ENCODE measurements at regions not wholly inside any gene's neighbourhood (a gene's known extent, or its start where the extent isn't known, plus 50 kb on each side); places are given as distances from the start of the nearest gene placed in this dataset.
"Not testable (repeated sequence)": the region's sequence is repeated elsewhere in the genome, so short reads cannot be mapped to it uniquely, and the experiment has no call there.

GRCh38 chr10:9215121-9215520 lies 1160.6 kb downstream of the GATA3 start:
- no peak for FAIRE-seq
- DNase-seq (ENCODE audit: insufficient read length, low spot score), result no peak

GRCh38 chr10:9219860-9220259 lies 1165.4 kb downstream of the GATA3 start:
- FAIRE-seq, result no peak

GRCh38 chr10:9222917-9223316 lies 1168.4 kb downstream of the GATA3 start:
- DNase-seq (ENCODE audit: insufficient read length, low spot score), result no peak
- FAIRE-seq, result no peak

More at GRCh38 chr10:9219860-9220259, 1165.4 kb downstream of the GATA3 start:
- DNase-seq (ENCODE audit: insufficient read length, low spot score), result no peak

- DNase-seq (ENCODE audit: insufficient read length, low spot score) (no peak), FAIRE-seq (no peak)
These were observed 1173.3 kb downstream of the GATA3 start for GRCh38 chr10:9227679-9228365.

GRCh38 chr10:9228771-9229170 lies 1174.3 kb downstream of the GATA3 start:
- FAIRE-seq (no peak), DNase-seq (ENCODE audit: insufficient read length, low spot score) (no peak)

- DNase-seq (ENCODE audit: insufficient read length, low spot score) (no peak), FAIRE-seq (no peak)
These were observed 1175.3 kb downstream of the GATA3 start for GRCh38 chr10:9229702-9230244.

GRCh38 chr10:9230625-9231024 lies 1176.1 kb downstream of the GATA3 start:
- no peak for FAIRE-seq
- no peak for DNase-seq (ENCODE audit: insufficient read length, low spot score)

GRCh38 chr10:9234191-9234590 lies 1179.7 kb downstream of the GATA3 start:
- no peak for FAIRE-seq
- no peak for DNase-seq (ENCODE audit: insufficient read length, low spot score)

GRCh38 chr10:9238041-9238440 lies 1183.6 kb downstream of the GATA3 start:
- DNase-seq (ENCODE audit: insufficient read length, low spot score) (no peak), FAIRE-seq (no peak)

- FAIRE-seq, result no peak
- no peak for DNase-seq (ENCODE audit: insufficient read length, low spot score)
These were observed 1184.8 kb downstream of the GATA3 start for GRCh38 chr10:9239298-9239697.

GRCh38 chr10:9243941-9244411 lies 1189.5 kb downstream of the GATA3 start:
- FAIRE-seq (no peak), DNase-seq (ENCODE audit: insufficient read length, low spot score) (no peak)

- DNase-seq (ENCODE audit: insufficient read length, low spot score) (no peak), FAIRE-seq (no peak)
These were observed 1190.4 kb downstream of the GATA3 start for GRCh38 chr10:9244864-9245263.

- FAIRE-seq (no peak), DNase-seq (ENCODE audit: insufficient read length, low spot score) (no peak)
These were observed 1198.6 kb downstream of the GATA3 start for GRCh38 chr10:9253121-9253520.

GRCh38 chr10:9254353-9254752 lies 1199.9 kb downstream of the GATA3 start:
- no peak for DNase-seq (ENCODE audit: insufficient read length, low spot score)
- FAIRE-seq, result no peak

- no peak for FAIRE-seq
- no peak for DNase-seq (ENCODE audit: insufficient read length, low spot score)
These were observed 1206.2 kb downstream of the GATA3 start for GRCh38 chr10:9260690-9261089.

GRCh38 chr10:9262770-9263169 lies 1208.3 kb downstream of the GATA3 start:
- no peak for FAIRE-seq
- DNase-seq (ENCODE audit: insufficient read length, low spot score), result no peak

- FAIRE-seq, result no peak
These were observed 1213.7 kb downstream of the GATA3 start for GRCh38 chr10:9268176-9268575.

GRCh38 chr10:9273126-9273833 lies 1218.8 kb downstream of the GATA3 start:
- not testable (repeated sequence) for DNase-seq (ENCODE audit: insufficient read length, low spot score); FAIRE-seq

More at GRCh38 chr10:9268176-9268575, 1213.7 kb downstream of the GATA3 start:
- no peak for DNase-seq (ENCODE audit: insufficient read length, low spot score)

GRCh38 chr10:9274206-9274755 lies 1219.8 kb downstream of the GATA3 start:
- FAIRE-seq, result no peak

GRCh38 chr10:9275861-9276260 lies 1221.4 kb downstream of the GATA3 start:
- FAIRE-seq (no peak), DNase-seq (ENCODE audit: insufficient read length, low spot score) (no peak)

More at GRCh38 chr10:9274206-9274755, 1219.8 kb downstream of the GATA3 start:
- no peak for DNase-seq (ENCODE audit: insufficient read length, low spot score)

GRCh38 chr10:9285690-9286089 lies 1231.2 kb downstream of the GATA3 start:
- no peak for FAIRE-seq
- no peak for DNase-seq (ENCODE audit: insufficient read length, low spot score)

Data from HTR-8/SVneo (cell line).